Parathyroid adenoma (tissue), 2 donors: ENCODE measurements at regions not wholly inside any gene's neighbourhood (a gene's known extent, or its start where the extent isn't known, plus 50 kb on each side); places are given as distances from the start of the nearest gene placed in this dataset.

Experiments
- H2AFZ ChIP-seq: fragments of 300-600 bp; sonication (generic); one replicate; pipeline ENCODE4 v1.7.0; 2017; ENCODE audit warnings: antibody characterized with exemption, mild to moderate bottlenecking
- H3K27ac ChIP-seq: fragments of 300-600 bp; sonication (generic); one replicate; pipeline ENCODE4 v1.7.0; 2017
- H3K27me3 ChIP-seq: fragments of 300-600 bp; sonication (generic); one replicate; pipeline ENCODE4 v1.7.0; 2017; ENCODE audit warnings: low read length; ENCODE audit not compliant: control insufficient read depth, insufficient read depth
- H3K36me3 ChIP-seq: fragments of 300-600 bp; sonication (generic); one replicate; pipeline ENCODE4 v1.7.0; 2017; ENCODE audit warnings: low read length; ENCODE audit not compliant: control insufficient read depth, insufficient read depth
- H3K4me1 ChIP-seq: fragments of 300-600 bp; sonication (generic); one replicate; pipeline ENCODE4 v1.7.0; 2017; ENCODE audit warnings: control low read depth
- H3K4me2 ChIP-seq: fragments of 300-600 bp; sonication (generic); one replicate; pipeline ENCODE4 v1.7.0; 2017; ENCODE audit warnings: low read length
- H3K4me3 ChIP-seq: fragments of 300-600 bp; sonication (generic); one replicate; pipeline ENCODE4 v1.7.0; 2017; ENCODE audit warnings: low read depth, low read length
- H3K79me2 ChIP-seq: fragments of 300-600 bp; sonication (generic); one replicate; pipeline ENCODE4 v1.7.0; 2017; ENCODE audit warnings: control low read depth
- H3K9ac ChIP-seq: fragments of 300-600 bp; sonication (generic); one replicate; pipeline ENCODE4 v1.7.0; 2017; ENCODE audit warnings: mild to moderate bottlenecking
- H3K9me3 ChIP-seq: fragments of 300-600 bp; sonication (generic); one replicate; pipeline ENCODE4 v1.7.0; 2017; ENCODE audit warnings: low read length; ENCODE audit not compliant: control insufficient read depth
- CTCF ChIP-seq: fragments of 300-600 bp; sonication (generic); IDR thresholded peaks from one replicate; pipeline ENCODE4 v1.7.0; 2017; ENCODE audit warnings: antibody characterized with exemption, mild to moderate bottlenecking
- donor health status: primary hyperparathyroidism.

GRCh38 chr16:7137560-7138330 is 194.9 kb upstream of the RBFOX1 start:
- Histone ChIP-seq H3K4me1 (no peaks in the 10 kb centered on the region), H3K27ac (no peak overlapping the region), H3K9me3 (no peaks in the 10 kb centered on the region), H2AFZ (no peak overlapping the region), H3K27me3 (no peaks in the 10 kb centered on the region), H3K79me2 (no peaks in the 10 kb centered on the region), H3K4me3 (no peak overlapping the region), H3K9ac (no peak overlapping the region), H3K4me2 (no peak overlapping the region), H3K36me3 (no peaks in the 10 kb centered on the region)
- no peak for TF ChIP-seq CTCF

- Histone ChIP-seq H3K27ac (no peak overlapping the region), H3K9me3 (no peaks in the 10 kb centered on the region), H3K9ac (no peak overlapping the region), H2AFZ (no peak overlapping the region), H3K27me3 (no peaks in the 10 kb centered on the region), H3K4me2 (no peak overlapping the region), H3K79me2 (no peaks in the 10 kb centered on the region), H3K36me3 (no peaks in the 10 kb centered on the region), H3K4me1 (no peaks in the 10 kb centered on the region), H3K4me3 (no peak overlapping the region)
- no peak for TF ChIP-seq CTCF
Observed at GRCh38 chr16:7132465-7132864, 200.2 kb upstream of the RBFOX1 start.

GRCh38 chr16:7124701-7125100 is 207.9 kb upstream of the RBFOX1 start:
- Histone ChIP-seq H3K27ac (no peak overlapping the region), H3K4me2 (no peak overlapping the region), H3K9ac (no peak overlapping the region), H3K9me3 (no peaks in the 10 kb centered on the region), H3K79me2 (no peaks in the 10 kb centered on the region), H3K4me1 (no peaks in the 10 kb centered on the region), H3K36me3 (no peaks in the 10 kb centered on the region), H3K4me3 (no peak overlapping the region), H3K27me3 (no peaks in the 10 kb centered on the region), H2AFZ (no peak overlapping the region)
- TF ChIP-seq CTCF, result no peak

GRCh38 chr16:7124242-7124641 is 208.4 kb upstream of the RBFOX1 start:
- no peaks in the 10 kb centered on the region for H3K36me3 ChIP-seq
- no peak overlapping the region for H3K9ac ChIP-seq
- no peak overlapping the region for H3K4me2 ChIP-seq
- no peaks in the 10 kb centered on the region for H3K79me2 ChIP-seq
- no peaks in the 10 kb centered on the region for H3K4me1 ChIP-seq
- no peak overlapping the region for H3K27ac ChIP-seq
- no peak for TF ChIP-seq CTCF
- H3K9me3 ChIP-seq, result no peaks in the 10 kb centered on the region
- no peak overlapping the region for H2AFZ ChIP-seq
- H3K27me3 ChIP-seq, result no peaks in the 10 kb centered on the region
- no peak overlapping the region for H3K4me3 ChIP-seq

GRCh38 chr16:7116734-7117133 is 215.9 kb upstream of the RBFOX1 start:
- TF ChIP-seq CTCF, result no peak
- no peak overlapping the region for H3K4me3 ChIP-seq
- H3K4me2 ChIP-seq, result no peak overlapping the region
- H3K9me3 ChIP-seq, result no peaks in the 10 kb centered on the region
- no peak overlapping the region for H3K9ac ChIP-seq
- no peak overlapping the region for H3K27ac ChIP-seq
- no peak overlapping the region for H2AFZ ChIP-seq
- no peaks in the 10 kb centered on the region for H3K4me1 ChIP-seq
- no peaks in the 10 kb centered on the region for H3K27me3 ChIP-seq
- no peaks in the 10 kb centered on the region for H3K36me3 ChIP-seq
- H3K79me2 ChIP-seq, result no peaks in the 10 kb centered on the region
